GM18873 (cell line): ENCODE measurements at regions not wholly inside any gene's neighbourhood (a gene's known extent, or its start where the extent isn't known, plus 50 kb on each side); places are given as distances from the start of the nearest gene placed in this dataset.

ENCODE experiments used
- ATAC-seq: cut with Tn5 transposase; IDR thresholded peaks from one replicate; pipeline ENCODE4 v1.9.1; 2021; ENCODE audit warnings: mild to moderate bottlenecking, moderate library complexity, moderate number of reproducible peaks; ENCODE audit not compliant: unreplicated experiment, low FRiP score

DNA sequence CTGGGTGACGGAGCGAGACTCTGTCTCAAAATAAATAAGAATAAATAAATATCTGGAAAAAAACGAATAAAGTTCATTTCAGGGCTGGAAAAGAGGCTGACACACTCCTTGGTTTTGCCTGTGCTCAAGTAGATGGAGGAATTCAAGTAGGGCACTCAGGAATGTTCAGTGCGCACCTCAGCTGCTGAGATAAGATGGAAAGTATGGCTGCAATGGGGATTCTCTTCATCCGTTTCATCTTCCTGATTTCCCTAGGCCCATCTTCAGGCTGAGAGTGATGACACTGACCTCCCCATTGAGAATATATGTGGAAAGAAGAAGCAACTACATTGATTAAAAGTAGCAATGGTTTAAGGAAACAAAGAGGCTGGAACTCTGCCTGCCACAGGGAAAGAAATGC is 130.5 kb upstream of the ZNF644 start:
- ATAC-seq: no peak

DNA sequence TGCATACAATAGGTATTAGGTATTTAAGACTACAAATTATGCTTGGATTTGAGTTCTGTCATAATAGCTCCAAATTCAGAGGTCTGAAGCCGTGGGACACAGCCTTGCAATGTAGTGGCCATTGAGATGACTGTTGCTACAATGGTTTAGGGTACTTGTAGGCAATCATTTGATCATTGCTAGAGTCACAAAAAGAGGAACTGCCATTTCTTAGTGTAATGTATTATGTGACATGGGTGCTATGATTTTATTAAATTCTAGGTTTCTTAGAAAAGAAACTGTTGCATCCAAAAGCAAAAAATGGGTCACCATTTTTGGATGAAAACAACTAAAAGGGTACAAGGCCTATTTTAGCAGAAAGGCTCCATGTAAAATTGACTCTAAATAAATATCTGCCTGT is 129.9 kb upstream of the ZNF644 start:
- ATAC-seq: no peak

DNA sequence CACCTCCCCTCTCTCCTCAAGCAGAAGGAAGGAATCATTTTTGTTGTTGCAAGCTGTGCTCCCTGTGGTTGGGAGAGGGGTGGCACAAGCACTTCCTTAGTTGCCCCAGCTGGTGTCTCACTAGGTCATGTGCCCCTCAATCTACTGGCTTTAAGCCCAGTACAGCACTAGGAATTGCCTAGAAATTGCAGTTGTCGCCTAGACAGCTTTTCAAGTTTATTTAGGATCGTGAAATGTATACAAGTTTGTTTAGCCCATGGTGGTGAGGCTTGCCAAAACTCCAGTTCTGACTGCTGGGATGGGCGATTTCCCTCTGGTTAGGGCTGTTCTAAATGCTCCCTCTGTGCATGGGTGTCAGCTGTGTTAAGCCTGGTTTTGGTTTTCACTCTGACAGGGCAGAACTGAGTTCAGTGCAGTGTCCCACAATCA is 126.8 kb upstream of the ZNF644 start:
- no peak for ATAC-seq

DNA sequence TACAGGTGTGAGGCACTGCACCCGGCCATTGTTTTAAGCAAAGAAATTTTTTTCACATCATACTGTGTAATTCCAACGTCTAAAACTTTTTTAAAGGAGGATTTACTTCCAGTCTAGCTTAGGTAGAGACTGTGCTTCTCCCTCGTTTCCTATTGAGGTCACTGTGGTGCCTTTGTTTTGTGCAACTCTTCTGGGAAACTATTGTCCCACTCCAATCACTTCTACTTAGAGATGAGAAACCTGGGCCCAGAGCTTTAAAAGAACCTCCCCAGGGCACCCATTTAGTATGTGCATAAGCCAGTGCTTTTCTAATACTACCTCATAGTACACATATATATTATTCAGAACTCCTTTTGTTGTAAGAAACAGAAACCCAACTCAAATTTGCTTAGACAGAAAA is 120.0 kb upstream of the ZNF644 start:
- no peak for ATAC-seq

DNA sequence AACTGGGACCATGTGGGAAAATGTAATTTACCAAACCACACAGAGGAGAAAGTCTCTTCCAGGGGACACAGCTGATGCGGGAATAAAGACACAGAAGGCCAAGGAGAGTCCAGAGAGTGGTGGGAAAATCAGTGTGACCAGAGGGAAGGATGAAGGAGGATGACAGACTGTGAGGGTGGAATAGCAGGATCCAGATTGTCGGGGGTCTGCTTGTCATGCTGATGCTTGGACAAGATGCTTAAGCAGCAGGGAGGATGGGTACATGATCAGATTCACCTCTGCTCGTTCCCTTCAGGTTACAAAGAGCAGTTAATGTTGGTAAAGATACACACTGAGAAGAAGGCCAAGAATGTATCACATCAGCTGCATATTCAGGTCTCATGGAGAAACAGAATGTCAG is 117.1 kb upstream of the ZNF644 start:
- ATAC-seq: no peak

DNA sequence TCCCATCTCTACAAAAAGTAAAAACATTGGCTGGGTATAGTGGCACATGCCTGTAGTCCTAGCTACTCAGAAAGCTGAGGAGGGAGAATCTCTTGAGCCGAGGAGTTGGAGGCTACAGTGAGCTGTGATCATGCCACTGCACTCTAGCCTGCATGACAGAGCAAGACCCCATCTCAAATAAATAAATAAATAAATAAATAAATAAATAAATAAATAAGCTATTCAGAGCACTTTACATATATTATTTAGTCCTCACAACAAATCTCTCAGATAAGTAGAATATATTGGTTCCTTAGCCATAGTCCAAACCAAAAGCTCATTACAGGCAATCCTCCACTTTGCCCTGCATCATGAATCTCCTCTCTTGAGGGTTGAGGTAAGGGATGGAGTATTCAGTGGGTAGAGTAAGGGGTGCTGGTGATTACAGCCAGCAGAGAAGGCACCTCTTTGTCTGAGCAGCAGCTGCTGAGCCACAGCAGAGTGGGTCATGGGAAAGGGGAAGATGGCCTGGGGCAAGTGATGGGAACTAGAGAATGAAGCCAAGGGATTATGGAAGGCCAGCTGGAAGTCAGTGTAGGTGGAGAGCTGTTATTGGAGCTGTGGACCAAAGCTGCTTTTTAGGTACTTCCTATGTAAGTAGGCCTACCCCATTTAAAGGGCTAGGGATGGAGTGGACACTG is 115.5 kb upstream of the ZNF644 start:
- no peak for ATAC-seq

DNA sequence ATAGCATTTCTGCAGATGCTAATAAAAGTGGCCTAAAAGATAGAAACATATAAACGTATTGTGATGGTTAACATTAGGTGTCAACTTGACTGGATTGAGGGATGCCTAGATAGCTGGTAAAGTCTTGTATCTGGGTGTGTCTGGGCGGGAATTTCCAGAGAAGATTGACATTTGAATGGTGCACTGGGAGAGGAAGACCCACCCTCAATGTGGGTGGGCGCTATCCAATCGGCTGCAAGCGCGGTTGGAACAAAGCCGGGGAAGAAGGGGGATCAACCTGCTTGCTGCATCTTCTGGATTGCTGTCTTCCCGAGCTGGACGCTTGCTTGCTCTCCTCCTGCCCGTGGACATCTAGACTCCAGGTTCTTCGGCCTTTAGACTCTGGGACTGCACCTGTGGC is 114.0 kb upstream of the ZNF644 start:
- no peak for ATAC-seq

DNA sequence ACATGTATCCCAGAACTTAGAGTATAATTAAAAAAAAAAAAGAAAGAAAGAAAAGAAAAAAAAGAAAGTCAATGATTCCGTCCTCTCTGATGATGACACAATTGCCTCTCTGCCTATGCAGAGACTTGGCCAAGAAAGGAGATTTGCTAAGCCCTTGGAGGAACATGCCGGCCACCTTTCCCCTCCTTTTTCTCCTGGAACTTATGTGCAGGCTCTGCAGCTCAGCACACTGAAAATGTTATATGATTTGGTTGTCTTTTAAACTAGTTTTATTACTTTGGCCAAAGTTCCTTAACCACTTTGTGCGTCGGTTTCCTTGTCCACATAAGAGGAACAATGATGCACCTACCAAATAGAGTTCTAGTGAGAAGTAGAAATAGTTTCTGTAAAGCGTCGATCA is 111.4 kb upstream of the ZNF644 start:
- ATAC-seq: no peak

DNA sequence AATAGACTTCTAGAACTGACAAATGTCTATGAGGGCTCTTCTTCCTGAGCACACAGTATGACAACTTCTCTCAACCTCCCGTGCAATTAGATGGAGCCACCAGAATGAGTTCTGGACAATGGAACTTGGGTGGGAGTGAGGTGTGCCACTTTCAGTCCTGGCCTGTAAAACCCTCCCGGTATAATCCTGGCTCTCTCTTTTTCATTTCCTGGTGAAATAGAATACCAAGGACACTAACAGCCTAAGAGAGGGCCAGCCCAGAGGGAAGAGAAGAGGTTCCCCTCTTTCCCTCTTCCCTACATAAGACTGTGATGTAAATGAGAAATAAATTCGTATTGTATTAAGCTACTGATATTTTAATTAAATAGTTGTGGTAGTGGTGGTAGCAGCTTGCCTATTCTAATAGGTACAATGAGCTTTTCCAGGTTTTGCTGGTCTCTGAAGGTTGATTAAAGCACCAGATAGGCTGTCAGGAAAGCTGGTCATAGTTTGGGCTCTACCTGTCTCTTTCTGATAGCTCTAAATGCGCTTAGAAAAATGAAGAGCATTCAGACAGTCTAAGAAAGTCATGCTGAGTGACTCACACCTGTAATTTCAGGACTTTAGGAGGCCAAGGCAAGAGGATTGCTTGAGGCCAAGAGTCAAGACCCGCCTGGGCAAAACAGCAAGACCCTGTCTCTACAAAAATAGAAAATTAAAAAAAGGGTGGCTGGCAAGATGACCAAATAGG is 108.6 kb upstream of the ZNF644 start:
- ATAC-seq: no peak

DNA sequence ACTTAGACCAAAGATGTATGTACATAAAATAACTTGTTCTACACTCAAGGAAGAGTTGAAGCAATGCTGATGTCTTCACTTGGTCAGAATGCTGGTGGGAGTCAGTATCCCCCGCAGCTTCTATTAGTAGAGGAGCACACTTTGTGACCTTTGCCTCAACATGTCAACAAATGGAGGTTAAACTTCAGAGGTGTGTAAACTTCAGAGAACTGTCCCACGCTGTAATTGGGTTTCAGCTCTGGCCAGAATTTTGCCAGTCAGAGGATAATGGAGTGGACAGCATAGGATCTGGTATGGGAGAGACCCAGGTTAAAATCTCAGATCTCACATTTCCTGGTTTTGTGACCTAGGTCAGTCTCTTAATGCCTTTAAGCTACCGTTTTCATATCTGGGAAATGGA is 107.6 kb upstream of the ZNF644 start:
- no peak for ATAC-seq

DNA sequence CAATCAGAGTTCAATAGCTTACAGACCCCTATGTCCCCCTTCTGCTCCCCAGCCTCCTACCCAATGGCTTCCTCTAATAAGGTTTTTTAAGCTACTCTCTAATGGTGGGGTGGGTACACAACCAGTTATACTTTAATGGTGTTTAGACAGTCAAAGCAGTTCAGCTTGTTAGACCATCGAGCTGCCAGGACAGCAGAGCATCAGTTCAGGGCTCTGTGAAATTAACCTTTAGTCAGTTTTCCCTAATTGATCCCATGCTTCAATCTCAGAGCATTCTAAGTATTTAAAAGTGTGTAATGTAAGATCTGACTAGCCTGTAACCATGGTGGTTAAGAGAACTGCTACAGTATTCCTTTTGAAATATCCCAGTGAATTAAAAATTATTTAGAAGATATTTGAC is 107.2 kb upstream of the ZNF644 start:
- no peak for ATAC-seq

DNA sequence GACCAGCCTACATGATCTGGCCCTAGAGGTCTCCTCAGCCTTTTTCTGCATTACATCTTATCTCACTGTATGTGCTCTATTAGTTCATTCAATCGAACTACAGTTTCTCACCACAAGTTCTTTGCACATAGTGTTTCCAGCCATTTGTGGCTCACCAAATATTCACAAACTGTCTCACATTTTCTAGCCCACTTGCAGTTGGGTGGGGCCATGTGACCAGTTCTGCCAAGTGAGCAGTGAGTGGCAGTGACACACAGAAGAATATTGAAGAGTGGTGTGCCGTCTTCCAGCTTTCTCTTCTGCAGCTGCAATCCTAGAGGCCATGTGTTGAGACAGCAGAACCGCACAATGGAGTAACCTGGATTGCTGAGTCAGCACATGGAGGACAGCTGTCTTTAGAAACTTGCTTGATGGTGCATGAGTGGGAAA is 103.2 kb upstream of the ZNF644 start:
- no peak for ATAC-seq

DNA sequence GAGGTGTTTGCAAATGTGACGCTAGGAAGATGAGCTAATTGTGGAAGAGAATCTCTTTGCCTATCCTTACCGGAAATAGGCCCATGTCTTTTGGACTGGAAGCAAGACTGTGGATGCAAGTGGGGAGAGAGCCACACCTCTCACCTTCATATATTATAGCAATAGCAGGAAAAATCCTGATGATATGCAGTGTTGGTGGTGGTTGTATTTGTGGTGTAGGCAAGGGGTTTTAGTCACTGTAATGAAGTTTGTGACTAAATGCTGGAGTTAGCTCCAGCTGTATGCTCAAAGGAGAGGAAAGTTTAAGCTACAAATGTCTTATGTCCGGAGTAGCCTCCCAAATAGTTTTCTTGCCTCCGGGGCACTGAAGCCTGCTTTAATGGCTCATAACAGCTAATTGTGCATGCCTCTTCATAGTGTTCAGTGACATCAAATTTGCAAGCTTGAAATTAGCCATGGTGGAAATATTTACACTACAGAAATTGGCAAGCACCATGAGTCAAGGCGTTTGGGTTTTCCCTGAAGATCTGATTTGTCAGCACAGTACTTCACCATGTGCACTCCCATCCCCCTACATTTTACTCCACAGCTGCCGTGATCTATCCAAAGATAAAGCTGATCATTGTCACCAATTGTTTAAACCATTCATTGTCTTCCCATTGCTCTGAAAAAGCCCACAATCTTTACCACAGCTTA is 102.6 kb upstream of the ZNF644 start:
- ATAC-seq: no peak

DNA sequence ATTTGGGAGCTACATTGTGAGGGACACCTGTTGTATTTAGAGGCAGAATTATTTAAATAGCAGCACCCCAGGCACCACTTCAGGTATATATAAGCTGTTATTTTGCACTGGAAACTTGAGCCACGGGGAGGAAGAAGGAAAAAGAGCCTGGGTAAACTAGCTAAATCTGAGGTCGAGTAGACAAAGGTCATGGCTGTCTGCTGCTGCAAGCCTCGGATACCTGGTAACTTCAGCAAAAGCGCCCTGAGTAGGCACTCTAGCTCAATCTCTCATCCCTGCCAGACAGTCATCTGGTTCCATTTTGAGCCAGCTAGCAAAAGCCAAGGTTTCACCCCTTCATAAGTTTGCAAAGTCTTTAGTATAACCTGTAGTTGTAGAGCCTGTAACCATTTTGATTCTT is 101.9 kb upstream of the ZNF644 start:
- no peak for ATAC-seq

DNA sequence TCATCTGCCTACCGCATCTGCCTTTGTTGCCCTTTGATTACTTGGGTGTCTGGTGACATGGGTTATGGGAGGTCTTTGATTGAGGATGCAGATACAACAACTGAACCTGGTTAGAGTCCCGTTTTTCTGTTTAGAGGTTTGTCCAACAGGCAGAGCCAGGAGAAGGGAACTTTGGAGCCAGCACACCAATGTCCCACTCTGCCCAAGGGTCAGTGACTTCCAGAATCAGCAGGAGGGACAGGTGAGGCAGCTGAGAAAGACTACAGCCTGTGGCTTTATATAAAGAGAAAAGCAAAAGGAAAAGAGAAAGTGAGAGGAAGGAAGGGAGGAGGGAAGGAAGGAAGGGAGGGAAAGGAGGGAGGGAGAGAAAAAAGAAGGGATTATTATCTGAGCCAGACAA is 101.5 kb upstream of the ZNF644 start:
- ATAC-seq: no peak

DNA sequence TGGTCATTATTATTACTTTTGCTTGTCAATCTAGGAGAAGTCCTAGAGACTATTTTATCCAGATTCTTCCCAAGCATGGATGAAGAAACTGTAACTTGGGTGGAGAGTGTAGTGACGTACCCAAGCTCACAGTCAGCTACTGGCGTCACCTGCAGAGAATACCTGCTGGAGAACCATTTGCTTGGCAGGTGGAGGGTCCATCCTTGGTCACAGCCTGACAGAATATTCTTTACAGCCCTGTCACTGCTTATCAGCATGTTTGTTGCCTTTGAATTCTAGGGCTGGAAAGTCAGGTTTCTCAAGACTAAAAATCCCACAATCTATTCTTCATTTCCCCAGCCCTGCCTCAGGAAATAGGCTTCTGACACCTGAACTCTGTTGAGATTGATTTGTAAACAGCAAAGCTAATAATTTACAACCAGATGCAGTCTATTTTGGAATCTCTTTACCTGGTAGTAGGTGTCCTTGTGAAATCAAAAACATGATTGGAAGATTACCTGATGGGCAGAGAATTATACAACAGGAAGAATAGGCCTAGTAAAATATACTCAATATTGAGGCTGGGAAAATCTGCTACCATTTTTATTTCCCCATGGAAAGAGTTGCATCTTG is 100.4 kb upstream of the ZNF644 start:
- no peak for ATAC-seq

DNA sequence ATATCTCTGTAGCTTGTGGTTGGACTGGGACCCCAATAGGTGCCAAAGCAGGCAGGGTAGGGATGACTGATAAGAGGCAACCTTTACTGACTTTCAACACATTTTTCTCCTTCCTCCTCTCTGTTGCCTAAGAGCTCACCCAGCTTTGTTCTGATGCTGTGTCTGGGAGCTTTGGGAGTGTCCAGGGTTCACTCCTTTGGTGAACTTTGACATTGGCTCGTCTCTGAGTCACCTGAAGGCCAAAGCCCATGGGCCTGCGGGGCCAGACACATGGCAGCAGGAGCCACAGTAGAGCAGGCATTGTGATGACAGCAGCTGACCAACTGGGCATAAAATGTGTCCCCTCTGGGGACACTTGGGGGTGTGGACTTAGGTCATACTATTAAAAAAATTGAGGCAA is 99.5 kb upstream of the ZNF644 start:
- no peak for ATAC-seq

DNA sequence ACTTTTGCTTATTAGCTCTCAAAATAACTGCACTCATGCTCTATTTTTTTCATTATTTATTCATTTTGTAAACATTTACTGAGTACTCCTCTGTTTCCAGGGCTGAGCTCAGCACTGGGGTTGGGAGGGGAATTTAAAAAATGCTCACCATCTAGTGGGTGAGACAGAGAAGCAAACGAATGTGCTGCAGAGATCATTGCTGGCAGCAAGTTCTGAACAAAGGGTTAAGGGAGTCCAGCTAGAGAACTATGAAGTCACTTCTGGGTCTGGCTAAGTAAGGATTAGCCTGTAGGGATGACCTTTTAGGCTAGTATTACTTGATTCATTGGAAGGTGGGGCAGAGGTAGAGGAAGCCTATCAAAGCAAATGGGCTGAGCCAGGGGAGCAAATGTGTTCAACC is 99.1 kb upstream of the ZNF644 start:
- ATAC-seq: no peak

DNA sequence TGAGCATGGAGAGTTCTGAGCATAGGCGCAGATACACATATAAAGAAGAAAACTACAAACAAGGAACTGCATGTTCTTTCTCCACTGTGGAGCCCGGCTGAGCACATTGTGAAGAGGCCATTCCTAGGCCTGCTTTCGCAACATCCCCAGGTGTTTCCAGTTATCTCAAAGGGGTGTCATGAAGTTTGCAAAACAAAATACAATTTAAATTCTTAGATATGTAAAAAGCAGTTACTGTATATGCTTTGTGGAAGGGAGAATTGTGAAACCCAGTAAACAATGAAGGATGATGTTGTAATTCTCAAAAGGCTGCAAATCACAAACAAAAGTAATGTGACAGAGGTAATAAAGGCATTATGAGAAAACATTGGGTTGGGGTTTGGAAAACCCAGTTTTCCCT is 98.6 kb upstream of the ZNF644 start:
- ATAC-seq: no peak

DNA sequence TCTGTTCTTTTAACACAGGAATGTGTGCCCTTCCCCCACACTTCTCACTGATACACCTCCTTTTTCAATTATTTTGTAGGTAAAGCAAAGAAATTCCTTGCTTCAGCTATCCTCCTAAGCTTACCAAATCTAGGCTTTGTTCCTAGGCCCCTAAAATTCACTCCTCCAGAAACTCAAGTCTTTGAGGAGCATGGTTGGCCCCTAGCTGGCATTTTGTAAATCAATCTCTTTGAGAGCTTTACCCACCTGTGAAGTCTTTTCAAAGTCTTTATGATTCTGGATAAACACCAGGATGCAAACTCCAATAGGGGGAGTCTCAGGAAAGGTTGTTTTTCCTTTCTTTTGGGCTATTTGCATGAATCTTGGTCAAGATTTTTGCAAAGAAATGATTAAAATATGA is 82.9 kb upstream of the ZNF644 start:
- no peak for ATAC-seq

DNA sequence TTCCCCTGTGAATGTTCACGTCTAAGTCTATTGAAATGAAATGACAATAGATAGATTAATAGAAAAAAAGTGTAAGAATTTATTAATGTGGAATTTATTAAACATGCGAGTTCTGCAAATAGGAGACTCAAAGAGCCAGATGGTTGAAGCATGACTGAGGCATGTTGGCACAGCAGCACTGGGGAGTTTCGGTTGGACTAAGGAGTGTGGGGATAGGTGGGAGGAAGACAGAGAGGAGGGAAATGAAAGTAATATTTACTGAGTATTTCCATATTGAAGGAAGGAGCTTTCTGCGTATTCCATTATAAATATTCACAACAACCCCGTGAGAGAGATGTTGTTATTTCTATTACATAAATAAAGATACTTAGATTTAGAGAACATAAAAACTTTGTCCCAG is 79.5 kb upstream of the ZNF644 start:
- ATAC-seq: no peak
